Neural cell (in vitro differentiated cells): ENCODE measurements at regions not wholly inside any gene's neighbourhood (a gene's known extent, or its start where the extent isn't known, plus 50 kb on each side); places are given as distances from the start of the nearest gene placed in this dataset.
"Not testable (repeated sequence)": the region's sequence is repeated elsewhere in the genome, so short reads cannot be mapped to it uniquely, and the experiment has no call there.

Experiments
- H2AFZ ChIP-seq: fragments of 200-600, 300-800 bp; sonication (generic), shearing (Covaris generic); 2 replicates; pipeline ENCODE4 v1.6.0; 2014; ENCODE audit warnings: low read depth, mild to moderate bottlenecking, antibody characterized with exemption, low read length, moderate library complexity
- H3F3A ChIP-seq: fragments of 200-600 bp; shearing (Covaris generic); 2 replicates; pipeline ENCODE4 v1.6.1; 2016; ENCODE audit warnings: mild to moderate bottlenecking, moderate library complexity, mixed read lengths, antibody characterized with exemption, low read length; ENCODE audit not compliant: insufficient read depth, poor library complexity, severe bottlenecking
- H3K27ac ChIP-seq: fragments of 200-600, 300-800 bp; sonication (generic), shearing (Covaris generic); 2 replicates; pipeline ENCODE4 v1.5.1; 2014; ENCODE audit warnings: mild to moderate bottlenecking, low read length, moderate library complexity
- H3K27me3 ChIP-seq: fragments of 300-800, 200-600 bp; sonication (generic), shearing (Covaris generic); 2 replicates; pipeline ENCODE4 v1.6.0; 2014; ENCODE audit warnings: mild to moderate bottlenecking, low read depth, low read length, moderate library complexity; ENCODE audit not compliant: insufficient read depth
- H3K36me3 ChIP-seq: fragments of 300-800, 200-600 bp; sonication (generic), shearing (Covaris generic); 2 replicates; pipeline ENCODE4 v1.5.1; 2014; ENCODE audit warnings: mild to moderate bottlenecking, antibody characterized with exemption, low read length, moderate library complexity; ENCODE audit not compliant: insufficient read depth
- H3K4me2 ChIP-seq: fragments of 300-800, 200-600 bp; sonication (generic), shearing (Covaris generic); 2 replicates; pipeline ENCODE4 v1.6.0; 2014; ENCODE audit warnings: mild to moderate bottlenecking, low read length
- H3K4me3 ChIP-seq: fragments of 300-800, 200-600 bp; sonication (generic), shearing (Covaris generic); 2 replicates; pipeline ENCODE4 v1.5.1; 2014; ENCODE audit warnings: mild to moderate bottlenecking, low read length, moderate library complexity
- H3K79me2 ChIP-seq: fragments of 200-600 bp; shearing (Covaris generic); replicated peaks from 2 replicates; pipeline ENCODE4 v1.6.0; 2014; ENCODE audit warnings: mild to moderate bottlenecking, low read length, moderate library complexity; ENCODE audit not compliant: insufficient read depth
- H3K9ac ChIP-seq: fragments of 300-800, 200-600 bp; sonication (generic), shearing (Covaris generic); 2 replicates; pipeline ENCODE4 v1.6.1; 2016; ENCODE audit warnings: mild to moderate bottlenecking, low read length, mixed read lengths
- H3K9me2 ChIP-seq: fragments of 200-600 bp; shearing (Covaris generic); 2 replicates; pipeline ENCODE4 v1.6.1; 2016; ENCODE audit warnings: mild to moderate bottlenecking, low read length, mixed read lengths; ENCODE audit not compliant: insufficient read depth
- H3K9me3 ChIP-seq: fragments of 200-600, 300-800 bp; sonication (generic), shearing (Covaris generic); 2 replicates; pipeline ENCODE4 v1.6.1; 2016; ENCODE audit warnings: mild to moderate bottlenecking, mixed run types, low read length, moderate library complexity, mixed read lengths
- H4K20me1 ChIP-seq: fragments of 200-600 bp; shearing (Covaris generic); 2 replicates; pipeline ENCODE4 v1.6.1; 2016; ENCODE audit warnings: mild to moderate bottlenecking, mixed run types; ENCODE audit not compliant: insufficient read depth
- CTCF ChIP-seq: fragments of 450-650 bp; IDR thresholded peaks from 2 replicates; pipeline ENCODE4 v1.5.1; 2014; ENCODE audit warnings: antibody characterized with exemption, mild to moderate bottlenecking, moderate library complexity; ENCODE audit not compliant: poor library complexity, severe bottlenecking
- EP300 ChIP-seq: fragments of 450-650 bp; conservative IDR thresholded peaks from 2 replicates; pipeline ENCODE4 v1.6.1; 2014; ENCODE audit warnings: antibody characterized with exemption, mild to moderate bottlenecking, moderate library complexity; ENCODE audit not compliant: poor library complexity, severe bottlenecking
- EZH2 ChIP-seq: fragments of 200-600, 300-800 bp; shearing (Covaris generic), sonication (generic); IDR thresholded peaks from 2 replicates; pipeline ENCODE4 v1.6.1; 2014; ENCODE audit warnings: antibody characterized with exemption, low read length, borderline replicate concordance, mild to moderate bottlenecking; ENCODE audit not compliant: insufficient read depth, poor library complexity, severe bottlenecking
- MXI1 ChIP-seq: fragments of 450-650 bp; conservative IDR thresholded peaks from 2 replicates; pipeline ENCODE4 v1.6.1; 2014; ENCODE audit warnings: antibody characterized with exemption, mild to moderate bottlenecking; ENCODE audit not compliant: poor library complexity, severe bottlenecking
- POLR2AphosphoS5 ChIP-seq: IDR thresholded peaks from 2 replicates; pipeline ENCODE4 v1.6.1; 2012
- RAD21 ChIP-seq: fragments of 450-650 bp; conservative IDR thresholded peaks from 2 replicates; pipeline ENCODE4 v1.6.1; 2014; ENCODE audit warnings: antibody characterized with exemption, mild to moderate bottlenecking, moderate library complexity
- REST ChIP-seq: IDR thresholded peaks from 2 replicates; pipeline ENCODE4 v1.6.1; 2012; ENCODE audit warnings: borderline replicate concordance
- SMC3 ChIP-seq: fragments of 450-650 bp; conservative IDR thresholded peaks from 2 replicates; pipeline ENCODE4 v1.6.1; 2014; ENCODE audit warnings: antibody characterized with exemption, mild to moderate bottlenecking, moderate library complexity; ENCODE audit not compliant: poor library complexity
- TAF1 ChIP-seq: IDR thresholded peaks from 2 replicates; pipeline ENCODE4 v1.6.1; 2012; ENCODE audit warnings: low read depth

- H3K79me2 ChIP-seq = no peaks in the 10 kb centered on the region
- no peak overlapping the region for H3K4me2 ChIP-seq
- no peaks in the 10 kb centered on the region for H4K20me1 ChIP-seq
- no peak overlapping the region for H3K4me3 ChIP-seq
- H3K27ac ChIP-seq = no peak overlapping the region
- no peaks in the 10 kb centered on the region for H3K9me2 ChIP-seq
- H3F3A ChIP-seq = no peaks in the 10 kb centered on the region
- H3K9me3 ChIP-seq = no peaks in the 10 kb centered on the region
- TF ChIP-seq TAF1 = no peak
- no peak for TF ChIP-seq RAD21
- TF ChIP-seq SMC3 = no peak
- no peak for TF ChIP-seq MXI1
- TF ChIP-seq CTCF = no peak
- no peak for TF ChIP-seq EZH2
- no peak for TF ChIP-seq EP300
- no peak for TF ChIP-seq POLR2AphosphoS5
- TF ChIP-seq REST = no peak
- no peak overlapping the region for H2AFZ ChIP-seq
- H3K9ac ChIP-seq = no peak overlapping the region
- no peaks in the 10 kb centered on the region for H3K36me3 ChIP-seq
- no peaks in the 10 kb centered on the region for H3K27me3 ChIP-seq
Measured at GRCh38 chr3:96478496-96478895, 335.9 kb upstream of the EPHA6 start.

- H3K9me3 ChIP-seq = no peaks in the 10 kb centered on the region
- no peaks in the 10 kb centered on the region for H3K27me3 ChIP-seq
- no peak overlapping the region for H2AFZ ChIP-seq
- no peak overlapping the region for H3K4me2 ChIP-seq
- no peaks in the 10 kb centered on the region for H4K20me1 ChIP-seq
- no peak for TF ChIP-seq POLR2AphosphoS5
- TF ChIP-seq CTCF = no peak
- TF ChIP-seq TAF1 = no peak
- H3K9ac ChIP-seq = no peak overlapping the region
- H3K9me2 ChIP-seq = no peaks in the 10 kb centered on the region
- H3K36me3 ChIP-seq = no peaks in the 10 kb centered on the region
- no peak overlapping the region for H3K27ac ChIP-seq
- H3F3A ChIP-seq = no peaks in the 10 kb centered on the region
- no peak overlapping the region for H3K4me3 ChIP-seq
- no peaks in the 10 kb centered on the region for H3K79me2 ChIP-seq
Measured at GRCh38 chr3:96480881-96481280, 333.5 kb upstream of the EPHA6 start.

GRCh38 chr3:96483191-96483590 is 331.2 kb upstream of the EPHA6 start:
- not testable (repeated sequence) for H2AFZ ChIP-seq, H3K9me2 ChIP-seq, H3K27ac ChIP-seq, H3K9ac ChIP-seq, H3F3A ChIP-seq, H3K4me2 ChIP-seq, H4K20me1 ChIP-seq, H3K4me3 ChIP-seq, H3K9me3 ChIP-seq, H3K79me2 ChIP-seq, H3K27me3 ChIP-seq, H3K36me3 ChIP-seq
